ENCODE measurements at regions not wholly inside any gene's neighbourhood (a gene's known extent, or its start where the extent isn't known, plus 50 kb on each side); places are given as distances from the start of the nearest gene placed in this dataset.

GRCh38 chrX:39760930-39761329 lies 336.8 kb downstream of the BCOR start:
- no peak overlapping the region for H3K4me3 Mint-ChIP-seq (ENCODE audit: low read depth, unreplicated experiment)
- no peaks in the 10 kb centered on the region for H3K27me3 Mint-ChIP-seq (ENCODE audit: unreplicated experiment)
- no peak for TF ChIP-seq CTCF (IDR thresholded peaks at IDR 0.05; ENCODE audit: unreplicated experiment)
- peaks cover 3% of the 10 kb centered on the region for H3K36me3 Mint-ChIP-seq (ENCODE audit: insufficient read depth, unreplicated experiment)
- no peaks in the 10 kb centered on the region for H3K9me3 Mint-ChIP-seq (ENCODE audit: low read depth, unreplicated experiment)
- no peak overlapping the region for H3K27ac Mint-ChIP-seq (ENCODE audit: unreplicated experiment)
- intact Hi-C loops (cut with micrococcal nuclease; ENCODE audit: unreplicated experiment): no loop called here
- no TSS peak for BruUV-seq (replicated peaks)
- CTCF ChIA-PET: no interaction called here
- peaks cover 15% of the 10 kb centered on the region for H3K4me1 Mint-ChIP-seq (ENCODE audit: low read depth, unreplicated experiment)
- DNase-seq: no peak

GRCh38 chrX:39762266-39762841 lies 335.4 kb downstream of the BCOR start:
- Mint-ChIP-seq H3K4me1 (ENCODE audit: low read depth, unreplicated experiment) (peaks cover 20% of the 10 kb centered on the region), H3K9me3 (ENCODE audit: low read depth, unreplicated experiment) (no peaks in the 10 kb centered on the region), H3K36me3 (ENCODE audit: insufficient read depth, unreplicated experiment) (no peaks in the 10 kb centered on the region), H3K27me3 (ENCODE audit: unreplicated experiment) (no peaks in the 10 kb centered on the region), H3K27ac (ENCODE audit: unreplicated experiment) (no peak overlapping the region), H3K4me3 (ENCODE audit: low read depth, unreplicated experiment) (no peak overlapping the region)
- TF ChIP-seq CTCF (IDR thresholded peaks at IDR 0.05; ENCODE audit: unreplicated experiment): no peak
- BruUV-seq (replicated peaks): no TSS peak
- DNase-seq: no peak
- intact Hi-C loops (cut with micrococcal nuclease; ENCODE audit: unreplicated experiment): no loop called here
- CTCF ChIA-PET: no interaction called here

- TF ChIP-seq CTCF (IDR thresholded peaks at IDR 0.05; ENCODE audit: unreplicated experiment): no peak
- no peaks in the 10 kb centered on the region for H3K9me3 Mint-ChIP-seq (ENCODE audit: low read depth, unreplicated experiment)
- DNase-seq: no peak
- no TSS peak for BruUV-seq (replicated peaks)
- H3K27me3 Mint-ChIP-seq (ENCODE audit: unreplicated experiment): no peaks in the 10 kb centered on the region
- H3K4me3 Mint-ChIP-seq (ENCODE audit: low read depth, unreplicated experiment): no peak overlapping the region
- H3K36me3 Mint-ChIP-seq (ENCODE audit: insufficient read depth, unreplicated experiment): no peaks in the 10 kb centered on the region
- no peak overlapping the region for H3K27ac Mint-ChIP-seq (ENCODE audit: unreplicated experiment)
- H3K4me1 Mint-ChIP-seq (ENCODE audit: low read depth, unreplicated experiment): peaks cover 11% of the 10 kb centered on the region
- intact Hi-C loops (cut with micrococcal nuclease; ENCODE audit: unreplicated experiment): no loop called here
- CTCF ChIA-PET: no interaction called here
These were observed 333.3 kb downstream of the BCOR start for GRCh38 chrX:39764441-39764914.

- CTCF ChIA-PET: interaction anchor here (0.6 kb wide), 1 partner anchor 45 kb away, joined by 4 read pairs; no protein-coding TSS in a partner anchor
These were observed 332.4 kb downstream of the BCOR start for GRCh38 chrX:39765327-39765726.

More at GRCh38 chrX:39765327-39765726, 332.4 kb downstream of the BCOR start:
- peaks cover 12% of the 10 kb centered on the region for H3K4me1 Mint-ChIP-seq (ENCODE audit: low read depth, unreplicated experiment)
- H3K27ac Mint-ChIP-seq (ENCODE audit: unreplicated experiment): no peak overlapping the region
- no peaks in the 10 kb centered on the region for H3K27me3 Mint-ChIP-seq (ENCODE audit: unreplicated experiment)
- no peak for TF ChIP-seq CTCF (IDR thresholded peaks at IDR 0.05; ENCODE audit: unreplicated experiment)
- H3K4me3 Mint-ChIP-seq (ENCODE audit: low read depth, unreplicated experiment): no peak overlapping the region
- no peaks in the 10 kb centered on the region for H3K36me3 Mint-ChIP-seq (ENCODE audit: insufficient read depth, unreplicated experiment)
- H3K9me3 Mint-ChIP-seq (ENCODE audit: low read depth, unreplicated experiment): peaks cover under 1% of the 10 kb centered on the region
- BruUV-seq (replicated peaks): no TSS peak
- DNase-seq: no peak
- intact Hi-C loops (cut with micrococcal nuclease; ENCODE audit: unreplicated experiment): no loop called here

Measured in Calu3 (cell line).